Ascending aorta (tissue), 2 donors: ENCODE measurements at regions not wholly inside any gene's neighbourhood (a gene's known extent, or its start where the extent isn't known, plus 50 kb on each side); places are given as distances from the start of the nearest gene placed in this dataset.
A peak's percentile ranks its signal among the peaks of the same experiment; 100 is the strongest.
"Not testable (repeated sequence)": the region's sequence is repeated elsewhere in the genome, so short reads cannot be mapped to it uniquely, and the experiment has no call there.

ENCODE experiments used
- DNase-seq, 2 donors: peaks; one replicate each; pipeline ENCODE4 v3.0.0-alpha.2; 2019; ENCODE audit warnings: low spot score in 2 of 2
- H3K27ac ChIP-seq, 2 donors: fragments of 200-600 bp; sonication (generic); one replicate each; pipeline ENCODE4 v1.5.1; 2016 to 2017; ENCODE audit warnings: mild to moderate bottlenecking in 1 of 2
- H3K27me3 ChIP-seq: fragments of 200-600 bp; sonication (generic); one replicate; pipeline ENCODE4 v1.5.1; 2017
- H3K36me3 ChIP-seq, 2 donors: fragments of 200-600 bp; sonication (generic); one replicate each; pipeline ENCODE4 v1.5.1; 2016
- H3K4me1 ChIP-seq, 2 donors: fragments of 200-600 bp; sonication (generic); one replicate each; pipeline ENCODE4 v1.5.1; 2016 to 2017; ENCODE audit warnings: mild to moderate bottlenecking in 1 of 2
- H3K4me3 ChIP-seq, 2 donors: fragments of 200-600 bp; sonication (generic); one replicate each; pipeline ENCODE4 v1.5.1; 2016 to 2017; ENCODE audit warnings: mild to moderate bottlenecking in 1 of 2
- H3K9me3 ChIP-seq, 2 donors: fragments of 200-600 bp; sonication (generic); one replicate each; pipeline ENCODE4 v1.5.1; 2016
- intact Hi-C: fragments of 100-400 bp; cut with DNase I; formaldehyde crosslinking; loops from one replicate; pipeline ENCODE4 v1.15.1; 2023
- TF ChIP-seq, protein P1 (sequence below), 3 experiments: fragments of 200-600 bp in 2 of 3; fragments of 450-650 bp in 1 of 3; sonication (generic) in 2 of 3; IDR thresholded peaks; one replicate each; pipeline ENCODE4 v1.5.1; 2016 to 2019; ENCODE audit warnings: antibody characterized with exemption in 3 of 3, mild to moderate bottlenecking in 1 of 3, moderate library complexity in 1 of 3

DNA sequence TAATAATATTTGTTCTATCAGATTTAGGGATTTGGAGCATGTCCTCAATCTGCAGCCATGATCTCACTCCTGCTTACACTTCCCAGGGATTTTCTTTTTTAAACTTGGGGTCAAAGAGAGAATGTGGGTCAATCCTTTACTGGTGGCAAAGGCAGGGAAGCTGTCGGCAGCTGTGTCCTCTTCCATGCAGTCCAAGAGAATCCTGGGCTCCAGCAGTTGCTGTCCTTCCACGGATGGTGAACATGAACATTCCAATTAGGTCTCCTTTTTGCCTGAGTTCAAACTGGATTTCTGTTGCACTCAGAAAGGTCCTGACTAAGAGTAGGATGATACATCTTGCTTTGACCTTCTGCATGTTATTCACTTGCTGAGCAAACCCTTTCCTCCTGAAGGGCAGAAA lies 73.9 kb downstream of the ARL6IP4 start:
- intact Hi-C loops = no loop called here
- Histone ChIP-seq H3K27ac (no peak overlapping the region), H3K4me3 (no peak overlapping the region), H3K36me3 (no peaks in the 10 kb centered on the region), H3K9me3 (no peaks in the 10 kb centered on the region), H3K4me1 (peaks cover under 1 to 14% of the 10 kb centered on the region in 2 donors), H3K27me3 (no peaks in the 10 kb centered on the region)
- DNase-seq = no peak
- TF ChIP-seq, protein P1, sequence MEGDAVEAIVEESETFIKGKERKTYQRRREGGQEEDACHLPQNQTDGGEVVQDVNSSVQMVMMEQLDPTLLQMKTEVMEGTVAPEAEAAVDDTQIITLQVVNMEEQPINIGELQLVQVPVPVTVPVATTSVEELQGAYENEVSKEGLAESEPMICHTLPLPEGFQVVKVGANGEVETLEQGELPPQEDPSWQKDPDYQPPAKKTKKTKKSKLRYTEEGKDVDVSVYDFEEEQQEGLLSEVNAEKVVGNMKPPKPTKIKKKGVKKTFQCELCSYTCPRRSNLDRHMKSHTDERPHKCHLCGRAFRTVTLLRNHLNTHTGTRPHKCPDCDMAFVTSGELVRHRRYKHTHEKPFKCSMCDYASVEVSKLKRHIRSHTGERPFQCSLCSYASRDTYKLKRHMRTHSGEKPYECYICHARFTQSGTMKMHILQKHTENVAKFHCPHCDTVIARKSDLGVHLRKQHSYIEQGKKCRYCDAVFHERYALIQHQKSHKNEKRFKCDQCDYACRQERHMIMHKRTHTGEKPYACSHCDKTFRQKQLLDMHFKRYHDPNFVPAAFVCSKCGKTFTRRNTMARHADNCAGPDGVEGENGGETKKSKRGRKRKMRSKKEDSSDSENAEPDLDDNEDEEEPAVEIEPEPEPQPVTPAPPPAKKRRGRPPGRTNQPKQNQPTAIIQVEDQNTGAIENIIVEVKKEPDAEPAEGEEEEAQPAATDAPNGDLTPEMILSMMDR (IDR thresholded peaks at IDR 0.05) = no peak

DNA sequence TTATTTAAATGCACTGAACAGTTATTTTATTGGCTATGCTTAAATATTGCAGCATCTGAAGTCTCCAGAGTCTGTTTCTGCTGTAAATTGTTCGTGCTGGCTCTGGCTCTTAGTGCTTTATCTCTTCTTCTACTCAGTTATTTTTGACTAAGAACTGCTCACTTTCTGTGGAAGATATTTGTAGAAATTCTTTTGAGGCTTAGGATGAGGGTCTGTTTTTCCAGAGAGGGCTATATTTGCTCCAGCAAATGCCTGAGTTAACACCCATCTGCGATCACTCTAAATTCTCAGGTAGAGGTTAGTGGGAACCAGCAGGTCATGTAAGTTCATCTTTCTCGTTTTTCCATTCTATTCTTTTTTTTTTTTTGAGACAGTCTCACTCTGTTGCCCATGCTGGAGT lies 71.1 kb downstream of the ARL6IP4 start:
- Histone ChIP-seq H3K9me3 (no peaks in the 10 kb centered on the region), H3K36me3 (no peaks in the 10 kb centered on the region), H3K27me3 (no peaks in the 10 kb centered on the region), H3K27ac (no peak overlapping the region), H3K4me3 (no peak overlapping the region), H3K4me1 (peaks cover 4 to 16% of the 10 kb centered on the region in 2 donors)
- TF ChIP-seq, protein P1 (IDR thresholded peaks at IDR 0.05) = no peak
- DNase-seq = no peak
- intact Hi-C loops = no loop called here

DNA sequence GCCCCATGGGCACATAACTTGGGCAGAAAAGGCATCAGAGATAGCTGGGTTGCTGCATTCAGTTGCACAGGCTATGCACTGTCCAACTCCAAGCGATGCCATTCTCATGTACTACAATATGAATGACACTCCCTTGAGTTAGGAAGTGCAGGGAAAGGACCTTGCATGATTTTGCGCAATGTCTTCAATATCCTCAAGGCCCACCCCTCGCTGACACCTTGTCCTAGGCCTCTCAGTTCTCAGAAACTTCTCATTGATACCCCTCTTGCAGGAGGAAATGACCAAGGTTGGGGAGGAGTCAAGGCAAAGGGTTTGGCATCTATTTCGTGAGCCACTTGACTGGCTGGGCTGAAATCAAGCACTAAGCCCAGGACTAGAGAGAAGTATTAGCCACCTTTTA lies 70.4 kb downstream of the ARL6IP4 start:
- Histone ChIP-seq H3K27ac (peak overlapping the region; percentile 68 to 73), H3K4me1 (peaks cover 4 to 16% of the 10 kb centered on the region in 2 donors), H3K27me3 (no peaks in the 10 kb centered on the region), H3K9me3 (no peaks in the 10 kb centered on the region), H3K36me3 (no peaks in the 10 kb centered on the region), H3K4me3 (no peak overlapping the region)
- no peak for DNase-seq
- intact Hi-C loops = no loop called here
- TF ChIP-seq, protein P1 (IDR thresholded peaks at IDR 0.05) = no peak

DNA sequence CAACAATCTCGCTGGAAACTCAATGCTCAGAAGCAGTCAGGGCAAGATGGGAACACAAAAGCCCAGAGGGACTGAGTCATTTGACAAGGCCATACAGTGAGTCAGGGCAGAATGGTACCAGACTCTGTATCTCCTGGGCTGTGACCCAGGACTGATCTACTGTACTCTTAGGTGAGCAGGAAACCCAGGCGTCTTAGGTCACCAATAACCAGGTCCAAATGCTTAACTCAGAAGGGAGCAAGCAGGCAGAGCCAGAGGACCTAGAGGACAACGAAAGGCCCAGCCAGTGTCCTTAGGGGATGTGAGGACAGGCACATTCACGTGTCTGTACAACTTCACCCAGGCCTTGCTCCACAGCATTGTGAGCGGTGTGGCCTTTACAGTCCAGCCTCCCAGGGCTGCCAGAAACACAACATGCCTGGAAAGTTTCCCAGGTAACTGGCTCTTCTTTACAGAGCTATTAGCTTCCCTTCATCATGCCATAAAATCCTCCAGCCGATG lies 69.9 kb downstream of the ARL6IP4 start:
- TF ChIP-seq, protein P1 (IDR thresholded peaks at IDR 0.05) = no peak
- peak; percentile 18 to 74 for DNase-seq
- intact Hi-C loops = no loop called here
- no peaks in the 10 kb centered on the region for H3K27me3 ChIP-seq
- peak overlapping the region; percentile 68 to 73 for H3K27ac ChIP-seq
- no peaks in the 10 kb centered on the region for H3K36me3 ChIP-seq
- H3K4me1 ChIP-seq = peaks cover 4 to 16% of the 10 kb centered on the region in 2 donors
- no peaks in the 10 kb centered on the region for H3K9me3 ChIP-seq
- H3K4me3 ChIP-seq = no peak overlapping the region

DNA sequence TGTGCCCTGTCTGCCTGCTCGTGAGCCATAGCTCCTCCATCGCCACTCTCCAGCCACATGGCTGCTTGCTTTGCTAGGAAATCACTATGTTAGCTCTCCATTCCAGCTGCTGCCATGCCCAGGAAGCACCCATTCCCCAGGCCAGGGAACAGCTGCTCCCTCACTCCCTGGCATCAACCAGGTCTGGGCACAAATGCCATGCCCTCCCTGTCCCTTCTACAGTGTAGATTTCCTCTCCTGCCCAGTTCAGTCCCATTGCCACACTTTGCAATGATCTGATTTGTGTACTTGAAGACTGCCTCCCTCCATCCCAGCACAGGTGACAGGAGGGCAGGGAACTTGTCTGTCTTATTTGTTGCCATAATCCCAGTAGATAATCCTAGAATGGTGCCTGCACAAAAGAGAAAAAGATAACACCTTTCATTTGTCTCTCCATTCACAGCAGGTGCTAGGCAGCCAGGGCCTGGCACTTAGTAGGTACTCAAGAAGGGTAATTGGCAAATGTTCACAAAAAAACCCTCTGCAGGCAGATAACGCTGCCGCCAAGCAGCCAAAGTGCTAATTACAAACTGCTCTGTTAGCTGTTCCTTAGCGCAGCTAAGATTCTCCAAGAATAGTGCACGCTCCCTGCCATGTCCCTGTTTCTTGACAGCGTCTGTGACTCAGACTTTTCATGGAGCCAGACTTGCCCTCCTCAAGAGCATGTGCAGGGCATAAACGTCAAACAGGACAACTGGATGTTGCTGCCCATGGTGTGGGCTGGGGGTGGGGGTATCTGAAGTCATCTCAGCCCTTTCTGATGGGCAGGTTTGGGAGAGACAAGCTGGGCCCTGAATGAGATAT lies 69.1 kb downstream of the ARL6IP4 start:
- peak overlapping the region; percentile 68 to 73 for H3K27ac ChIP-seq
- no peaks in the 10 kb centered on the region for H3K27me3 ChIP-seq
- no peaks in the 10 kb centered on the region for H3K9me3 ChIP-seq
- no peak overlapping the region for H3K4me3 ChIP-seq
- TF ChIP-seq, protein P1 (IDR thresholded peaks at IDR 0.05) = no peak
- H3K36me3 ChIP-seq = no peaks in the 10 kb centered on the region
- DNase-seq = no peak
- intact Hi-C loops = loop anchor here (5.0 kb wide), 1 partner anchor 43 kb away; no protein-coding TSS in a partner anchor
- peaks cover 4 to 16% of the 10 kb centered on the region in 2 donors for H3K4me1 ChIP-seq

DNA sequence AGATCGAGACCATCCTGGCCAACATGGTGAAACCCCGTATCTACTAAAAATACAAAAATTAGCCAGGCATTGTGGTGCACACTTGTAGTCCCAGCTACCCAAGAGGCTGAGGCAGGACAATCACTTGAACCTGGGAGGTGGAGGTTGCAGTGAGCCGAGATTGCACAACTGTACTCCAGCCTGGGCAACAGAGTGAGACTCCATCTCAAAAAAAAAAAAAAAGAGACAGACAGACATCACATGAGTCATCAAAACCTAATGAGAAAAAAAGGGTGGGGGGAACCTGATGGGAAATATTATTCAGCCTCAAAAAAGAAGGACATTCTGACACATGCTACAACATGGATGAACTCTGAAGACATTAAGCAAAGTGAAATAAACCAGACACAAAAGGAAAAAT lies 67.4 kb downstream of the ARL6IP4 start:
- H3K9me3 ChIP-seq, H3K27me3 ChIP-seq, H3K27ac ChIP-seq, H3K4me3 ChIP-seq, DNase-seq, H3K36me3 ChIP-seq: not testable (repeated sequence)
- H3K4me1 ChIP-seq = peaks cover 4 to 25% of the 10 kb centered on the region in 2 donors
- intact Hi-C loops = loop anchor here (5.0 kb wide), 1 partner anchor 44 kb away; no protein-coding TSS in a partner anchor
